MG63 (cell line): ENCODE measurements at regions not wholly inside any gene's neighbourhood (a gene's known extent, or its start where the extent isn't known, plus 50 kb on each side); places are given as distances from the start of the nearest gene placed in this dataset.

Experiments used
- DNase-seq: peaks from one replicate; pipeline ENCODE4 v3.0.0-alpha.2; 2020
- H3K27me3 ChIP-seq: fragments of 250-450 bp; sonication (Bioruptor Pico); 2 replicates; pipeline ENCODE4 v1.5.1; 2020; ENCODE audit warnings: mild to moderate bottlenecking, moderate library complexity
- H3K36me3 ChIP-seq: fragments of 250-450 bp; sonication (Bioruptor Pico); 2 replicates; pipeline ENCODE4 v1.5.1; 2020; ENCODE audit warnings: mild to moderate bottlenecking, moderate library complexity
- H3K4me3 ChIP-seq: fragments of 250-450 bp; sonication (Bioruptor Pico); 2 replicates; pipeline ENCODE4 v1.5.1; 2020; ENCODE audit warnings: mild to moderate bottlenecking, moderate library complexity
- H3K9me3 ChIP-seq: fragments of 250-450 bp; sonication (Bioruptor Pico); 2 replicates; pipeline ENCODE4 v1.5.1; 2020; ENCODE audit warnings: mild to moderate bottlenecking, moderate library complexity

DNA sequence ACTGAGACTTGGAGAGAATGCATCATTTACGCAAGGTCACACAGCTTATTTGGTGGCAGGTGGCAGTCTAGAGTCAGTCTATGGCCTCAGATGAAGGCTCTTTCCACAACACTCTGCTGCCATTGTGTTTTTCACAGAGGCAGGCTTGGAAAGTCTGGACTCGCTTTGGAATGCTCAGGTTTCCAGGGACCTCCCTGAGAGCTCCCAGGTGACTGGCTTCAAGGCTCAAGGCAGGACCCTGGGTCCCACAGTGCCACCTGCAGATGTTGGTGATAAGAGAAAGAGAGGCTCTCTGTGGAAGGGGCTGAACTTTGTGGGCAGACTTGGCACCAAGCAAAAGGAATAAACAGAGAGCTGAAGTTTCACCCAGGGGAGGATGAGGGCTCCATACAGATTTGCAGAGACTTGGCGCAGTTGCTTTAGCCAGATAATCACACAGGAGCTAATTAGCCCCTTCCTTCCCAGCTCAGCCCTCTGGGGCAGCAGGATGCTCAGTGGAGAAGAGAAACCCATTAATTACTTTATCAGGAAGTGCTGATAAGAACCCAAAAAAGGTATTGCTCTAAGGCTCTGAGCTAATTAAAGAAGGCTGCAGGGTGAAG is 103.5 kb downstream of the LBH start:
- DNase-seq, result no peak
- no peaks in the 10 kb centered on the region for H3K27me3 ChIP-seq
- no peaks in the 10 kb centered on the region for H3K36me3 ChIP-seq
- H3K4me3 ChIP-seq, result no peak overlapping the region
- H3K9me3 ChIP-seq, result no peaks in the 10 kb centered on the region

DNA sequence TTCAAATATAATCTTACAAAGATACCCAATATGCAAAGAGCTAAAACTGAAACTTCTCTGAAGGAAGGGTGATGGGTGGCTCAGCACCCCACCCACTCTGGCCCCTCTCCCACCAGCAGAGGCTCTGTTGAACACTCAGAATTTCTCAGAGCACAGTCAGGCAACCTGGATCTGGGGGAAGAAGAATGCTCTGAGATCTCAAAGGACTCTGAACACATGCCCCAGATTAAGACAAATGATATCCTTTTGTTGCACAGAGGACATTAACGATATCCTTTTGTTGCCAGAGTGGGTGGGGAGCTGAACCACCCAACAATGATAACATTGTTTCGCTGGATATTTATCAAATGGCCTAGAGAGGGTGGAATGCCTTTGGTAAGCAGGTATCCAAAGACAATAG is 104.8 kb downstream of the LBH start:
- H3K4me3 ChIP-seq, result no peak overlapping the region
- no peaks in the 10 kb centered on the region for H3K9me3 ChIP-seq
- DNase-seq, result no peak
- H3K27me3 ChIP-seq, result no peaks in the 10 kb centered on the region
- no peaks in the 10 kb centered on the region for H3K36me3 ChIP-seq

DNA sequence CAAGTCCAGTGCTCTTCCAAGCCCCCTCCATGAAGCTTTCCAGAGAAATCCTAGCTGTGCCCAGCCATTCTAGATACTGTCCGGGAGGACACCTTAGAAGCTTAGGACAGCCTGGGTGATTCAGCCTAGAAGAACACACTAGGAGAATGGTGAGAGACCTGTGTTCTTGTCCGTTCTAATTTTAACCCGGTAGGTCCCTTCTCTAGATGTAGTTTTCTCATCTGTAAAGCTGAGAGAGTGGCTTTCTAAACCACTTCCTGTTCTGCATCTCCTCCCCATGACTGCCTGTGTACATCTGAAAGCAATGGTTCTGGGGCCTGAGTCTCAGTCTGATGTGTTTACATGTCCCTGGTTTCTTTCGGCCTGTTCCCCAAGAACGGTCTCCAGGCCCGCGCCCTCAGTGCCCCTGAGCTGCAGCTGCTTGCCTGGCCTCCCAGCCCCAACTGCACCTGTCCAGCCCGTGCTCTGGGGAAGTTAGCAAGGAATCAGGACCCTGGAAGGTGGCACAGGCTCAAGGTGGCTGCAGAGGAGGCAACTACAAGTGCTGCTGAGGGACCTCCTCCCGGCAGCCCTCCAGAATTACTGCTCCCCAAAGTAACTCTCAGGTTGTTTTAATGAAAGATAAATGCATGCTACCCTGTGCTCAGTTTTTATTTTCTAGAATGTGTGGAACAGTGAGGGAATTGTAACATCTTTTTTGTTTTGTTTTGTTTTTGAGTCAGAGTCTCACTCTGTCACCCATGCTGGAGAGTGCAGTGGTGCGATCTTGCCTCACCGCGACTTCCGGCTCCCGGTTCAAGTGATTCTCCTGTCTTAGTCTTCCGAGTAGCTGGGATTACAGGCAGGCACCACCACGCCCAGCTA is 105.9 kb downstream of the LBH start:
- DNase-seq, result no peak
- Histone ChIP-seq H3K4me3 (no peak overlapping the region), H3K27me3 (no peaks in the 10 kb centered on the region), H3K9me3 (no peaks in the 10 kb centered on the region), H3K36me3 (no peaks in the 10 kb centered on the region)

DNA sequence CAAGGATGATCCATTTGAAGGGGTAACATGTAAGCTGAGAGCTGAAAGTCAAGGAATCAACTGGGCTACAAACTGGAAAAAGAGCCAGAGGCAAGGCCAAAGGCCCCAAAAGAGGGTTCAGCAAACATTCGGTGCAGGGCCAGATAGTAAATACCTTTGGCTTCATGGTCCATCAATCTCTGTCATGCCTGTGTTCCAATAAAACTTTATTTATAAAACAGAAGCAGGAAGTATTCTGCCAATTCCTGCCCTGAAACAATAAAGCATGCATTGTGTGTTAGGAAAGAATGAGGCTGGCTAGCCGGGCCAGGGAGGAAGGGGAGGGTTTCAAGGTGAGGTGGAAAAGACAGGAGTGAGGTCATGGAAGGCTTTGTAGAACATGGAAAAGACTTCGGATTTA is 107.1 kb downstream of the LBH start:
- no peak for DNase-seq
- Histone ChIP-seq H3K36me3 (no peaks in the 10 kb centered on the region), H3K27me3 (no peaks in the 10 kb centered on the region), H3K4me3 (no peak overlapping the region), H3K9me3 (0 out of 2 replicates have a peak, but pooled peaks cover 2% of the 10 kb centered on the region)

DNA sequence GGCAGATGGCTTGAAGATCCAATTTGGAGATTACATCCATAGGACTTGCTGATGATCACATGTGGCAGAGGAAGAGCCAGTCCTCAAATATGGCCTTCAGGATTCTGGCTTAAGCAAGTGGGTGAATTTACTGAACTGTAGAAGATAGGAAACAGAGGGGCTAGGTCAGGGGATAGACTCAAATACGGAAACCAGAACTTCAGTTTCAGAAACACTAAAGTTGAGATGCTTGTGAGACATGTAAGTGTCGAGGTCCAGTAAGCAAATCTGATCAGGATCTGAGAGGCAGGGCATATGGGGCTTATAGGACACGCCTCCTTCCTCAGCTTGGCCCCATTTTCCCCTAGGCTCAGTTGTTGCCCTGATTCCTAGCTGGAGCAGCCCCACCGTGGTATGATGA is 107.7 kb downstream of the LBH start:
- no peaks in the 10 kb centered on the region for H3K27me3 ChIP-seq

DNA sequence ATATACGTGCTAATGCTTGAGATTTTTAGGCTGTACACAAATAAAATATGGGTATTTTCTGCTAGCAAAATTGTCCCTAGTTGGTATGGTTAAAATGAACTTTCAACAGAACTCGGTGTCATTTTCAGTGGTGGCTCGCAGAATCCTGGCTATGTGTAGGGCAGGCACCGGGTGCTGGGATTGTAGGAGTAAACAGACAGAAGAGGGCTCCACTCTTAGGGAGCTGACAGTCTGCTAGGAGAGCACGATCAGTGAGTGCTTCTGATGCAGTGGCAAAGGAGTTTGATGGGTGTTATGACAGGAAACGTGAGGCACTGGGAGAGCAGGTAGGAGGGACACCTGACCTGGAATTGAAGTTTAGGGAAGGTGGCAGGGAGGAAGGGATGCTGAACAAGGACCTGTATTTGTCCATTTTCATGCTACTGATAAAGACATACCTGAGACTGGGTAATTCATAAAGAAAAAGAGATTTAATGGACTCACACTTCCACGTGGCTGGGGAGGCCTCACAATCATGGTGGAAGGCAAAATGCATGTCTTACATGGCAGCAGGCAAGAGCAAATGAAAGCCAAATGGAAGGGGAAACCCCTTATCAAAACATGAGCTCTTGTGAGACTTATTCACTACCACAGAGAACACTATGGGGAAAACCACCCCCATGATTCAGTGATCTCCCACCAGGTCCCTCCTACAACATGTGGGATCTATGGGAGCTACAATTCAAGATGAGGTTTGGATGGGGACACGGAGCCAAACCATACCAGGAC is 105.4 kb upstream of the LCLAT1 start:
- Histone ChIP-seq H3K27me3 (no peaks in the 10 kb centered on the region), H3K9me3 (0 out of 2 replicates have a peak, but pooled peaks cover 2% of the 10 kb centered on the region), H3K4me3 (no peak overlapping the region), H3K36me3 (no peaks in the 10 kb centered on the region)
- no peak for DNase-seq

More for the DNA sequence above, 107.7 kb downstream of the LBH start:
- Histone ChIP-seq H3K4me3 (no peak overlapping the region), H3K36me3 (no peaks in the 10 kb centered on the region), H3K9me3 (0 out of 2 replicates have a peak, but pooled peaks cover 2% of the 10 kb centered on the region)
- no peak for DNase-seq

DNA sequence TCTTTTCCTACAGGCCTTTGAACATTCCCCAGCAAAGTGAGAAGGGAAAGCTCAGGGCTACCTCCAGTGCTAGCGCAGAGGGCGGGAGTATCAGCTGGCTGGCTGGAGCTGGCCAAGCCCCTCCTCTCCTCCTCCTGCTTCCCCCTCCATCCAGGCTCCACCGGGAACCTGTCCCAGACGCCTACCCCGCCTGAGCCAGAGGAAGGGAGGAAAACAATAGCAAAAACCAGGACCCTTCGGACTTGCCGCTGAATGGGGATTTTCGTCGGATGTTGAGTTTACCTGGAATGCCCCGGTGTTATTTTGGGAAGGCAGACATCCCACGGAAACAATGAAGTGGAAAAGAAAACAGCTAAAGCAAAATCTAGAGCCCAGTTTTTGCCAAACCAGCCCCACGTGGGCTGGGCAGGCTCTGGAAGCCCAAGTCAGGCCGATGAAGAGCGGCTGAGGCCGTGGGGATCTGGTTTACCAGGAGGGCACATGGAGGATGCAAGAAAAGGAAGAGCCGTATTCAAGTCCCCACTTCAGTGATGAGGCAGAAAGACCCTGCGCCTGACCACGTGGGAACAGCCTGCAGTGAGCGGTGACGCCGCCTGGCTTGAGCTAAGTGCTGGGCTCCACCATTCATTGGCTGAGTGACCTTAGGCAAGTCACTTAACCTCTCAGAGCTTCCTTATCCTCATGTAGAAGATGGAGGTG is 100.4 kb upstream of the LCLAT1 start:
- H3K4me3 ChIP-seq, result no peak overlapping the region
- no peak for DNase-seq

DNA sequence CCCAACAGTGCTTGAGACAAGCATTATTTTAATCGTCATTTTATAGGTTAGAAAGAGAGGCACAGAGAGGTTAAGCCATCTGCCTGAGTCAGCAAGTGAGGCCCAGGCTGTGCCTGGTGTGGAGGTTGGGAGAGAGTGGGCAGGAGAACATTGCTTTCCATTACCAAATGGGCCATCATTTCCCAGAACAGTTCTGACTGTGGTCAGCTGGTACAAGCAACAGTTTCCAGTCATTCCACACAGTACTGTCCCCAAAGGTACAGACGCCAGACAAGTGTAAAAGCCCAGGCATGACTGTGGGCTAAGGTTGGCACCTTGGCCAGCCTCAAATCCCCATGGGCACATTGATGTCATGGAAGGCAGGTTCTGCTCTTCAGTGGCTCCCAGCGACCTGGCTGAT is 98.2 kb upstream of the LCLAT1 start:
- no peak for DNase-seq
- no peak overlapping the region for H3K4me3 ChIP-seq

More for the DNA sequence above, 100.4 kb upstream of the LCLAT1 start:
- H3K27me3 ChIP-seq, result no peaks in the 10 kb centered on the region
- 0 out of 2 replicates have a peak, but pooled peaks cover 2% of the 10 kb centered on the region for H3K9me3 ChIP-seq
- H3K36me3 ChIP-seq, result no peaks in the 10 kb centered on the region

DNA sequence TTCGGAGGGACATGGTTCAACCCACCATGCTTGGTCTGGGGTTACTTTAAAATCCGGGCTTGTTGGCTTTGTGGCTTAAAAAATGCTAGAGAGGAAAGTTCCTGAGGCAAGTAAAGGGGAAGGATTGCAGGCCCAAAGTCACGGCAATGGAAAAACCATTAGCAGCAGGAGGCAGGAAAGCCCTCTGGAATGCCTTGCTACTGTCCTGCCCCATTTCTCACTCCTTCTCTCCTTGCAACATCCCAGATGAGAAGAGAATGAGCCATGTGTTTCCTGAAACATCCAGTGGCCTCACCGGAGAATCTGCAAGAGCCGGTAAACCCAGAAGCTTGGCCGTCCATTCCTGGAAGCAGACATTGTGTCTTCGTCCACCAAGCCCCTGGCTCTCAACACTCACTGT is 97.4 kb upstream of the LCLAT1 start:
- H3K27me3 ChIP-seq, result no peaks in the 10 kb centered on the region
- DNase-seq, result no peak
- H3K4me3 ChIP-seq, result no peak overlapping the region
- H3K36me3 ChIP-seq, result no peaks in the 10 kb centered on the region
- no peaks in the 10 kb centered on the region for H3K9me3 ChIP-seq

More for the DNA sequence above, 98.2 kb upstream of the LCLAT1 start:
- no peaks in the 10 kb centered on the region for H3K9me3 ChIP-seq
- no peaks in the 10 kb centered on the region for H3K36me3 ChIP-seq
- H3K27me3 ChIP-seq, result no peaks in the 10 kb centered on the region

DNA sequence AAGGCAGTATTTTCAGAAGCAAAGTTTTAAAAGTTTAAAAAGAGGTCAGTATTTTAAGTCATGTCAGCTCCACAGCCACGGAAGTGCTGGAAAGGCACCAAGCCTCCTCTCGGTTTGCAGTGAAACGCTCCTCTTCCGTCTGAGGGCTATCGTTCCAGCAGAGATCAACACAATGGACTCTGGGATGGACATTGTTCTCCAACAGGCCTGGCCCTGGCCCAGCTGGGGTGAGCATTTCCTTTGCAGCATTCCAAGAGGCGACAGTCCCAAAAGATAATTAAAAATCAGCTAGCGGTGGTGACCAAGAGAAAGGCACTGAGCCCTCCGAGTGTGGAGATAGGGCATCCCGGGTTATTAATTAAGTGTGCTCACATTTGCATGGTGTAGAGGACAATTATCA is 95.9 kb upstream of the LCLAT1 start:
- Histone ChIP-seq H3K4me3 (no peak overlapping the region), H3K36me3 (no peaks in the 10 kb centered on the region), H3K9me3 (no peaks in the 10 kb centered on the region), H3K27me3 (no peaks in the 10 kb centered on the region)
- DNase-seq, result no peak

DNA sequence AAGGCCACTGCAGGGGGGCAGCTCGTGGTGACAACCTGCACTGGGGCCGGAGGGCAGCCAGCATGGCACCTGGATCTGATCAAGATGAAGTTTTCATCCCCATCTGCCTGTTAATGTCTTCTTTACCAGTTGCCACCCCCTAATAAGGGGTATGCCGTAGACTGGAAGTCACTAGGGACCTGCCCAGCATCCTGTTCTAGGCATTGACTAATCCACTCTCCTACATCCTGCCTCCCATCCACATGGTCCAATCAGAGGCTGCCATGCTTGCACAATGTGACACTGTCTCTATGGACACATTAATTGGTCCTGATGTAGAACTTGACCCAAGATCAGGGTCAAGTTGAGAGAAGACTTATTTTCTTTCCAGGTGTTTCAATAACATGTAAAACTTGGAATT is 95.1 kb upstream of the LCLAT1 start:
- no peaks in the 10 kb centered on the region for H3K9me3 ChIP-seq
- DNase-seq, result no peak
- H3K27me3 ChIP-seq, result no peaks in the 10 kb centered on the region
- H3K4me3 ChIP-seq, result no peak overlapping the region
- H3K36me3 ChIP-seq, result no peaks in the 10 kb centered on the region

DNA sequence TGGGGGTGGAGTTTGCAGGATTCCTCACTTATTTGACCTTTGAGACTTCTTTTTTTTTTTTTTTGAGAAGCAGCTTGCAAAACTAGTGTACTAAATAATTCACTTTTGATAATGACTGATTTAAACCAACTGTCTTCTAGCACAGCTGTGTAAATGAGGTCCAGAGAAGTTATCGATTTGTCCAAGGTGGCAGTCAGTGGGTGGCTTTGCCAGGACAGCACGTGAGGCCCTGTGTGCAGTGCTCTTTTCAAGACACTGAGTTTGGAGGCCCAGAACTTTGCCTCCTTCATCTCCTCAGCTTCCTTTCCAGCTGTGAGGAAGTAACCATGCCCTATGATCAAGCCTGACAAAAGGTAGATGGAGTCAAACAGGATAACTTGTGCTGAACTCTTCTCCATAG is 92.9 kb upstream of the LCLAT1 start:
- DNase-seq, result no peak
- no peak overlapping the region for H3K4me3 ChIP-seq
- no peaks in the 10 kb centered on the region for H3K36me3 ChIP-seq
- H3K27me3 ChIP-seq, result no peaks in the 10 kb centered on the region
- H3K9me3 ChIP-seq, result no peaks in the 10 kb centered on the region

DNA sequence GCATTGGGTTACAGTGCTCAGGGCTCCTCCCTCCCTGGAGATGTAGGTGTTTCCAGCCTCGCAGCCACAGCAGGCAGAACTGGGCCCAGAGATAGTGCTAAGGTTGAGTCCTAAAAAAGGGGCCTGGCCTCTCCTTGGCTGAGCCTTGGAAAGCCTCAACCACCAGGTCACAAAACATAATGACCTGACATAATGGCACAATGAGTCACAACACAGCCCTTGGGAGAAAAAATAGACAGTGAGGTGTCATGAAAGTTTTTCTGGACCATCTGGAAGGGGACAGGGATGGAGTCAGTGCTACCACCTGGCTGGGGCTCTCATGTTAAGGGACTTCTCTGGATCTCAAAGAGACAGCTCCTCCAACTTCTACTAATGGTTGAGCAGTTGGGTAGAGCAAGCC is 92.4 kb upstream of the LCLAT1 start:
- Histone ChIP-seq H3K36me3 (no peaks in the 10 kb centered on the region), H3K27me3 (no peaks in the 10 kb centered on the region), H3K4me3 (no peak overlapping the region), H3K9me3 (no peaks in the 10 kb centered on the region)
- DNase-seq, result no peak

DNA sequence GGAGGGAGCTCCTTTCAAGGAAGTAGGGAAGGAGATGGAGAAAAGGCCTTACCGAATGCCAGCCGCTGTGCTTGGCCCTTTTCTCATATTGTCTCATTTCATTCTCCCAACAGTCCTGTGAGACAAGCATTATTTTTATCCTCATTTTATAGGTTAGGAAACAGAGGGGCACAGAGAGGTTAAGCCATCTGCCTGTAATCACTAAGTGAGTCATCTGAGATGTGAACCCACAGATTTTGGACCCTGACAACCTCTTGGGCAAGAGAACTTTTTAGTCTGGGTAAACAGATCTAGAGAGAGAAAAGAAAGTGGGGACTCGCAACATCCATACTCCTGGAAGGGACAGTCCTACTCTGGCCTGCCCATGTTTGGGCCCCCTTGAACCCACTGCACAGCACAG is 91.7 kb upstream of the LCLAT1 start:
- DNase-seq, result no peak

DNA sequence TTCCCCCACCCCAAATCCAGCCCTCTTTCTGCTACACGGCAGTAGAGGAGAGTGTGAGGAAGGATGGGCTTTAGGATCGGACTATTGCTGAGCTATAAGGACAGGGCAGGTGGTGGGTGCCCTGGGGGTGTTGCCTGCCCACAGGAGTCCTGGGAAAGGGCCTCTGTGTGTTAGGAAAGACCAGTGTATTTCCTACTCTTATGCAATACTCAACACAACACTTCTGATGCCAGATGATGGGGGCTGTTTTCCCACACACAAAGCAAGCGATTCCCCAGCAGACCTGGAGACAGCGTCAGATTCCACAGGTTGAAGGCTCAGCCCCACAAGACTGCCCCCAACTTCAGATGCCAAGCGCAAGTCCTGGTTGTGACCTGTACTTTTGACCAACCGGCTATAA is 91.0 kb upstream of the LCLAT1 start:
- Histone ChIP-seq H3K27me3 (no peaks in the 10 kb centered on the region), H3K36me3 (no peaks in the 10 kb centered on the region), H3K9me3 (no peaks in the 10 kb centered on the region), H3K4me3 (no peak overlapping the region)
- DNase-seq, result no peak

More for the DNA sequence above, 91.7 kb upstream of the LCLAT1 start:
- Histone ChIP-seq H3K36me3 (no peaks in the 10 kb centered on the region), H3K4me3 (no peak overlapping the region), H3K9me3 (no peaks in the 10 kb centered on the region), H3K27me3 (no peaks in the 10 kb centered on the region)

DNA sequence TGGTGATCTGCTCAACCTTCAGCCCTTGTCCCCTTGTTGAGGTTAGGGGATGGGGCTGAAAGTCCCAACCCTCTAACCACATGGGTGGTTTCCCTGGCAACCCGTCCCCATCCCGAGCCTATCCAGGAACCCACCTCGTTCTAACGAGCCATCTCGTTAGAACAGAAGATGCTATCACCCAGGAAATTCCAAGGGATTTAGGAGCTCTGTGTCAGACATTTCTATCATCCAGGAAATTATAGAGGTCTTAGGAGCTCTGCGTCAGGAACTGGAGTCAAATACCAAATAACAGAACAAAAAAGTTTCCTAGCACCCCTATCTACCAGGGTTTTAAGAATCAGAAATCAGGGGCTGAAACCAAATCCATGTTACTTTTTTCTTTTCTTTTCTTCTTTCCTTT is 90.3 kb upstream of the LCLAT1 start:
- no peaks in the 10 kb centered on the region for H3K27me3 ChIP-seq
- no peak overlapping the region for H3K4me3 ChIP-seq
- H3K36me3 ChIP-seq, result no peaks in the 10 kb centered on the region
- H3K9me3 ChIP-seq, result no peaks in the 10 kb centered on the region
- no peak for DNase-seq

DNA sequence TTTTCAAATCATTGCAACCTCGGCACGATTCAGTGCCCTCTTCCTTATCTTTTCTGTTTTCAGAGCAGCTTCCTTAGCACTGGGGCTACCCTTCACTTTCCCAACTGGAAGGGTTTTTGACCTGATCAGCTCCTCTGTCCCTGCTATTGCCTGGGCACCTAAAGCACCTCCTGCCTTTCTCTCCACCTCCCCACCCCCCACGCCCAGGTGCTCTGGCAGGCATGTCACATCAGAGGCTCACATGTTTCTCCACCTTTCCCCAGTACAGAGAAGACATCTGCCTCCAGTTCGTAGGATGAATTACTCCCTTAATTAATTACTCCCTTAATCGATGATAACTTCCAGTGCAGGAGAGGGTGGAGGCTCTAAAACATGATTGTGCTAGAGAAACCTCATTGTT is 88.7 kb upstream of the LCLAT1 start:
- Histone ChIP-seq H3K36me3 (no peaks in the 10 kb centered on the region), H3K27me3 (no peaks in the 10 kb centered on the region), H3K9me3 (no peaks in the 10 kb centered on the region), H3K4me3 (no peak overlapping the region)
- DNase-seq, result no peak
